COLO668 (cell line): ENCODE measurements at regions not wholly inside any gene's neighbourhood (a gene's known extent, or its start where the extent isn't known, plus 50 kb on each side); places are given as distances from the start of the nearest gene placed in this dataset.

ENCODE experiments used
- DNase-seq: peaks from one replicate; lab custom pipeline; 2025; ENCODE audit not compliant: unreplicated experiment; lab: John Stamatoyannopoulos, UW

GRCh38 chr9:28177142-28177541 is 603.9 kb upstream of the C9orf72 start:
- no peak for DNase-seq

- DNase-seq: no peak
Observed at GRCh38 chr9:28177925-28178324, 604.6 kb upstream of the C9orf72 start.

- DNase-seq: no peak
Observed at GRCh38 chr9:28179893-28180292, 606.6 kb upstream of the C9orf72 start.

- DNase-seq: no peak
Observed at GRCh38 chr9:28190981-28191380, 617.7 kb upstream of the C9orf72 start.

- no peak for DNase-seq
Observed at GRCh38 chr9:28197653-28198052, 624.4 kb upstream of the C9orf72 start.

GRCh38 chr9:28203036-28203435 is 629.8 kb upstream of the C9orf72 start:
- DNase-seq: no peak

GRCh38 chr9:28206280-28206679 is 633.0 kb upstream of the C9orf72 start:
- no peak for DNase-seq

- DNase-seq: no peak
Observed at GRCh38 chr9:28207657-28208056, 634.4 kb upstream of the C9orf72 start.

GRCh38 chr9:28209130-28209529 is 635.8 kb upstream of the C9orf72 start:
- DNase-seq: no peak

- DNase-seq: no peak
Observed at GRCh38 chr9:28212979-28213378, 639.7 kb upstream of the C9orf72 start.

- peak; percentile 52 for DNase-seq
Observed at GRCh38 chr9:28215536-28216299, 642.4 kb upstream of the C9orf72 start.

GRCh38 chr9:28232686-28233085 is 659.4 kb upstream of the C9orf72 start:
- no peak for DNase-seq

- DNase-seq: no peak
Observed at GRCh38 chr9:28234133-28234893, 661.0 kb upstream of the C9orf72 start.

GRCh38 chr9:28234894-28235277 is 661.6 kb upstream of the C9orf72 start:
- DNase-seq: no peak

GRCh38 chr9:28249424-28249823 is 676.1 kb upstream of the C9orf72 start:
- no peak for DNase-seq

- DNase-seq: no peak
Observed at GRCh38 chr9:28255174-28255573, 681.9 kb upstream of the C9orf72 start.

- DNase-seq: no peak
Observed at GRCh38 chr9:28260330-28260729, 687.0 kb upstream of the C9orf72 start.

- DNase-seq: no peak
Observed at GRCh38 chr9:28264368-28264767, 691.1 kb upstream of the C9orf72 start.

- DNase-seq: no peak
Observed at GRCh38 chr9:28267351-28267750, 694.1 kb upstream of the C9orf72 start.

- no peak for DNase-seq
Observed at GRCh38 chr9:28270156-28270555, 696.9 kb upstream of the C9orf72 start.

GRCh38 chr9:28272127-28272526 is 698.8 kb upstream of the C9orf72 start:
- DNase-seq: no peak

GRCh38 chr9:28287455-28287854 is 714.2 kb upstream of the C9orf72 start:
- DNase-seq: no peak
